Kidney (tissue), 13 donors: ENCODE measurements at regions not wholly inside any gene's neighbourhood (a gene's known extent, or its start where the extent isn't known, plus 50 kb on each side); places are given as distances from the start of the nearest gene placed in this dataset.
"Not testable (repeated sequence)": the region's sequence is repeated elsewhere in the genome, so short reads cannot be mapped to it uniquely, and the experiment has no call there.

Source experiments
- DNase-seq, 5 donors: peaks; one replicate each; pipeline ENCODE4 v3.0.0-alpha.2; 2013 to 2020
- FAIRE-seq: peaks from 2 replicates; lab custom pipeline; 2012; peaks lifted over from hg19 to GRCh38; lab: Jason Lieb, UNC
- H3K27ac ChIP-seq, 2 donors: one replicate each; pipeline ENCODE4 v1.7.0; 2013; ENCODE audit warnings: low read depth in 2 of 2, low read length in 2 of 2, inconsistent platforms in 1 of 2
- H3K27me3 ChIP-seq: one replicate; pipeline ENCODE4 v1.7.1; 2013; ENCODE audit warnings: low read length, inconsistent platforms; ENCODE audit not compliant: control insufficient read depth, insufficient read depth
- H3K36me3 ChIP-seq, 3 donors: one replicate each; pipeline versions ENCODE4 v1.7.0 to v1.7.1; 2013; ENCODE audit warnings: low read length in 3 of 3, control low read depth in 1 of 3, inconsistent platforms in 1 of 3; ENCODE audit not compliant: insufficient read depth in 3 of 3, control insufficient read depth in 2 of 3
- H3K4me1 ChIP-seq, 3 donors: one replicate each; pipeline versions ENCODE4 v1.7.0 to v1.7.1; 2013; ENCODE audit warnings: low read length in 3 of 3, inconsistent platforms in 1 of 3, low read depth in 1 of 3; ENCODE audit not compliant: control insufficient read depth in 2 of 3, insufficient read depth in 2 of 3
- H3K4me3 ChIP-seq, 3 donors: one replicate each; pipeline versions ENCODE4 v1.7.0 to v1.8.1; 2013; ENCODE audit warnings: low read length in 3 of 3, control low read depth in 1 of 3, inconsistent platforms in 1 of 3
- H3K9ac ChIP-seq, 3 donors: one replicate each; pipeline versions ENCODE4 v1.7.0 to v1.7.1; 2013; ENCODE audit warnings: low read length in 3 of 3, control low read depth in 1 of 3, inconsistent platforms in 1 of 3
- H3K9me3 ChIP-seq, 3 donors: one replicate each; pipeline versions ENCODE4 v1.7.0 to v1.7.1; 2013; ENCODE audit warnings: low read length in 3 of 3, control low read depth in 1 of 3, inconsistent platforms in 1 of 3; ENCODE audit not compliant: control insufficient read depth in 2 of 3, insufficient read depth in 1 of 3
- intact Hi-C: fragments of 100-400 bp; cut with DNase I; formaldehyde crosslinking; loops from one replicate; pipeline ENCODE4 v1.11.1; 2022
- TF ChIP-seq, protein P1 (sequence below): IDR thresholded peaks from 3 replicates; pipeline ENCODE4 v1.5.1; 2012; ENCODE audit warnings: mild to moderate bottlenecking, moderate library complexity, borderline replicate concordance; ENCODE audit not compliant: insufficient read depth; ENCODE audit errors: extremely low read depth
- donor health status: control.
- donor health status: control.
- donor health status: control.
- donor health status: control.
- donor health status: control.
- donor health status: DM: yes; HTN: yes; CAD: no.
- donor health status: Normal renal cell carcinoma (clear cell type).

DNA sequence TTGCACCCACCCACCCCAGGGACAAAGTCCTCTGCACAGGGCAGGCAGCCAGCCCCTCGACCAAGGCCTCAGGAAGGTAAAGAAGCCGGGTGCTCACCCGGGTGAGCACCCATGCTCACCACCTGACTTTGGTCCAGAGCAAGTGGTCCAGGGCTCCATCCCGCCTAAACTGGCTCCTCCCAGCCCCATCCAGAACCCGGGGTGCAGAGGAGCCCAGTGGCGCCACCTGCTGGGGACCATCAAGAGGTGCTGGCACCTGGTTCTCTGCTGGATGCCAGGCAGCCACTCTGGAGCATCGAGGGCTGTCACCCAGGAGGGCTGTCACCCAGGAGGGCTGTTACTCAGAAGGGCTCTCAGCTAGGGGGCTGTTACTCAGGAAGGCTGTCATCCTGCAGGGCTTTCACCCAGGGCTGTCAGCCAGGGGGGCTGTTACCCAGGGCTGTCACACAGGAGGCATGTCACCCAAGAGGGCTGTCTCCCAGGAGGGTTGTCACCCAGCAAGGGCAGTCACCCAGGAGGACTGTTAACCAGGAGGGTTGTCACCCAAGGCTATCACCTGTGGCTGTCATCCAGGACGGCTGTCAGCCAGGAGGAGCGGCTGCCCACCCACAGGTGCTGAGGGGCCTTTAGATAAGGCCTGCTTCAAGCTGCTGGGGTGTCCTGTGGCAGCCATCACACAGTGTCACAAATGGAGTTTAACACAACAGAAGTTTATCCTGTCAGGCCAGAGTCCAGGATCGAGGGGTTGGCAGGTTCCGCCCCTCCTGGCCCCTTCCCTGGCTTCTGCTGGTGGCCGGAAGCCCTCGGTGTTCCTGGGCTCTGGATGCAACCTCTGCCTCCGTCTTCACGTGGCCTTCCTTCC is 98.5 kb downstream of the TNFRSF13B start:
- intact Hi-C loops = no loop called here
- H3K9ac ChIP-seq = no peak overlapping the region
- no peak overlapping the region for H3K27ac ChIP-seq
- H3K4me1 ChIP-seq = peaks cover 0 to 4% (median 4%) of the 10 kb centered on the region in 3 donors
- no peak overlapping the region for H3K4me3 ChIP-seq
- no peaks in the 10 kb centered on the region for H3K36me3 ChIP-seq
- TF ChIP-seq, protein P1, sequence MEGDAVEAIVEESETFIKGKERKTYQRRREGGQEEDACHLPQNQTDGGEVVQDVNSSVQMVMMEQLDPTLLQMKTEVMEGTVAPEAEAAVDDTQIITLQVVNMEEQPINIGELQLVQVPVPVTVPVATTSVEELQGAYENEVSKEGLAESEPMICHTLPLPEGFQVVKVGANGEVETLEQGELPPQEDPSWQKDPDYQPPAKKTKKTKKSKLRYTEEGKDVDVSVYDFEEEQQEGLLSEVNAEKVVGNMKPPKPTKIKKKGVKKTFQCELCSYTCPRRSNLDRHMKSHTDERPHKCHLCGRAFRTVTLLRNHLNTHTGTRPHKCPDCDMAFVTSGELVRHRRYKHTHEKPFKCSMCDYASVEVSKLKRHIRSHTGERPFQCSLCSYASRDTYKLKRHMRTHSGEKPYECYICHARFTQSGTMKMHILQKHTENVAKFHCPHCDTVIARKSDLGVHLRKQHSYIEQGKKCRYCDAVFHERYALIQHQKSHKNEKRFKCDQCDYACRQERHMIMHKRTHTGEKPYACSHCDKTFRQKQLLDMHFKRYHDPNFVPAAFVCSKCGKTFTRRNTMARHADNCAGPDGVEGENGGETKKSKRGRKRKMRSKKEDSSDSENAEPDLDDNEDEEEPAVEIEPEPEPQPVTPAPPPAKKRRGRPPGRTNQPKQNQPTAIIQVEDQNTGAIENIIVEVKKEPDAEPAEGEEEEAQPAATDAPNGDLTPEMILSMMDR = peak; percentile 39
- H3K27me3 ChIP-seq = no peaks in the 10 kb centered on the region
- no peak for FAIRE-seq
- DNase-seq = peak in 3 of 5 donors; percentile 10 to 26 (median 24)
- no peaks in the 10 kb centered on the region for H3K9me3 ChIP-seq

DNA sequence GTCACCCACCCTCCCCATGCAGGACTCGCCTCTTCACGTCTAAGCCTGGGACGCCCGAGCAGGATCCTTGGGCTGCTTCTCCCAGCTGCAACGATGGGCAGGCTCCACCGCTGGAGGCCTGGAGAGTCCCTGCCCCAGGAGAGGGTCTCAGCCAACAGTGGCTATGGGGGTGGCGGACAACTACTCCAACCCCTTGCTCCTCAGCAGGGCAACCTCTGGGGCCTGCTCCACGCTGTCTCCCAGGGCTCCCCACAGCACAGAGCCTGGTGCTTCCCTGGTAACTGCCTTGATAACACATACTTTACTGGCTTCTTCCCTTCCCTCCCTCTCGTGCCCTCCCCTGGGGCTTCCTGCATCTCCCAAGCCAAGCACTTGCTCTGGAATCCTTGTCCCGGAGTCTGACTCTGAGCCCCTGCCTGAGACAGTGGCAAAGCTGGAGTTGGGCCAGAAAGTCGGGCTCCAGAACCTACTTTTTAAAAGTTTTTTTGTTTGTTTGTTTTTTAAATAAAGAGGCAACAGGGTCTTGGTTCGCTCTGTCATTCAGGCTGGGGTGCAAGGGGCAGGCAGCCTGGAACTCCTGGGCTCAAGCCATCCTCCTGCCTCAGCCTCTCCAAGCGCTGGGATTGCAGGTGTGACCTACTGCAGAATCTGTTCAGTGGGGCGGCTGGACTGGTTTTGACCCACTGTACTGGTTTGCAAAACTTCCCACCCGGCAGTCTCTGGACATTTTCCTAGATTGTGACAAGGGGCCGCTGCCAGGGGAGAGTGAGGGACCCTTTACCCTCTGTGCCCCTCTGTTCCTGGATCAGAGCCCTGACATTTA is 99.4 kb downstream of the TNFRSF13B start:
- H3K9me3 ChIP-seq = no peaks in the 10 kb centered on the region
- DNase-seq = no peak
- no peaks in the 10 kb centered on the region for H3K36me3 ChIP-seq
- no peak overlapping the region for H3K27ac ChIP-seq
- H3K4me1 ChIP-seq = peaks cover 0 to 4% (median 4%) of the 10 kb centered on the region in 3 donors
- TF ChIP-seq, protein P1 = no peak
- FAIRE-seq = no peak
- intact Hi-C loops = no loop called here
- H3K4me3 ChIP-seq = no peak overlapping the region
- no peaks in the 10 kb centered on the region for H3K27me3 ChIP-seq
- H3K9ac ChIP-seq = no peak overlapping the region

DNA sequence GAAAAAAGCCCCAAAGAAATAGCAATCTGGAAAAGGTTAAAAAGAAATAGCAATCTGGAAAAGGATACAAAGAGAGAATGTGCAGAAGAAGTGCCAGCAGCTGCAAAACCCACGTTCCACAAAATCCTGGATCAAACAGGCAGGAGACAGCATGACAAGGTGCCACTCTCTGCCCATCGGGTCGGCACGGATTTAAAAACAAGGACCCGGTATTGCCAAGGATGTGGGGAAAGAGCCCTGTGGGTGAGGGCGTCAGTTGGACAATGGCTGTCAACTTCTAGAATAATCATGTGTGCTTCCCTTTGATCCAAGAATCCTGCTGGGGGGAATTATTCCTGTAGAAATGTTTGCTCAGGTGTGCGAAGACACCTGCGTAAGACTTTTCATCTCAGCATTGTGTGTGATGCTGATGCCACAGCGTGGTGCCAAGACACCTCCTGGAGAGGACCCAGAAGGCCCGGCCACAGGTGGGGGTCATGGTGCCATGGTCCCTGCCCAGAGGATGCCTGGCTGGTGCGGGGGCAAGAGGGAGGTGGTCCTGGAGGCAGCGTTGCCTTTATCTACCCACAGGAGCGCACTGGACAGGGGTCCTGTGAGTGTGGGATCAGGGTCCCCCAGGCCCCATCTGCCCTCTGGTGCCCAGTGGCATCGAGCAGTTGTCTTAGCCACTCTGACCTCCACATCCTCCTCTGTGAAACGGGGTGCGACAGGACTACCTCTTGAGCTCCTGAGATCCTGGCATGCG is 100.3 kb downstream of the TNFRSF13B start:
- intact Hi-C loops, H3K9me3 ChIP-seq, H3K4me3 ChIP-seq, H3K27ac ChIP-seq, H3K36me3 ChIP-seq, H3K4me1 ChIP-seq, H3K27me3 ChIP-seq, DNase-seq, FAIRE-seq, H3K9ac ChIP-seq: not testable (repeated sequence)
